Hepatocyte (in vitro differentiated cells): ENCODE measurements at regions not wholly inside any gene's neighbourhood (a gene's known extent, or its start where the extent isn't known, plus 50 kb on each side); places are given as distances from the start of the nearest gene placed in this dataset.
"Not testable (repeated sequence)": the region's sequence is repeated elsewhere in the genome, so short reads cannot be mapped to it uniquely, and the experiment has no call there.

ENCODE experiments used
- EZH2 ChIP-seq: fragments of 200-600 bp; sonication (generic); IDR thresholded peaks from 2 replicates; pipeline ENCODE4 v1.6.1; 2016; ENCODE audit warnings: antibody characterized with exemption, mild to moderate bottlenecking, borderline replicate concordance
- TF ChIP-seq, protein P1 (sequence below): fragments of 200-600 bp; sonication (generic); IDR thresholded peaks from 2 replicates; pipeline ENCODE4 v1.5.1; 2016; ENCODE audit warnings: antibody characterized with exemption, mild to moderate bottlenecking; ENCODE audit not compliant: poor library complexity

- not testable (repeated sequence) for TF ChIP-seq EZH2
- TF ChIP-seq, protein P1, sequence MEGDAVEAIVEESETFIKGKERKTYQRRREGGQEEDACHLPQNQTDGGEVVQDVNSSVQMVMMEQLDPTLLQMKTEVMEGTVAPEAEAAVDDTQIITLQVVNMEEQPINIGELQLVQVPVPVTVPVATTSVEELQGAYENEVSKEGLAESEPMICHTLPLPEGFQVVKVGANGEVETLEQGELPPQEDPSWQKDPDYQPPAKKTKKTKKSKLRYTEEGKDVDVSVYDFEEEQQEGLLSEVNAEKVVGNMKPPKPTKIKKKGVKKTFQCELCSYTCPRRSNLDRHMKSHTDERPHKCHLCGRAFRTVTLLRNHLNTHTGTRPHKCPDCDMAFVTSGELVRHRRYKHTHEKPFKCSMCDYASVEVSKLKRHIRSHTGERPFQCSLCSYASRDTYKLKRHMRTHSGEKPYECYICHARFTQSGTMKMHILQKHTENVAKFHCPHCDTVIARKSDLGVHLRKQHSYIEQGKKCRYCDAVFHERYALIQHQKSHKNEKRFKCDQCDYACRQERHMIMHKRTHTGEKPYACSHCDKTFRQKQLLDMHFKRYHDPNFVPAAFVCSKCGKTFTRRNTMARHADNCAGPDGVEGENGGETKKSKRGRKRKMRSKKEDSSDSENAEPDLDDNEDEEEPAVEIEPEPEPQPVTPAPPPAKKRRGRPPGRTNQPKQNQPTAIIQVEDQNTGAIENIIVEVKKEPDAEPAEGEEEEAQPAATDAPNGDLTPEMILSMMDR, result not testable (repeated sequence)
These were observed 94.6 kb upstream of the FRG1 start for GRCh38 chr4:189846094-189846493.
